ENCODE measurements at regions not wholly inside any gene's neighbourhood (a gene's known extent, or its start where the extent isn't known, plus 50 kb on each side); places are given as distances from the start of the nearest gene placed in this dataset.

- no peak for TF ChIP-seq REST (IDR thresholded peaks at IDR 0.05; ENCODE audit: unreplicated experiment)
- no peak for TF ChIP-seq JUNB (IDR thresholded peaks at IDR 0.05; ENCODE audit: unreplicated experiment)
- TF ChIP-seq EZH2 (IDR thresholded peaks at IDR 0.05; ENCODE audit: low read depth, unreplicated experiment) = no peak
- no peak for TF ChIP-seq CTCF (conservative IDR thresholded peaks at IDR 0.05; ENCODE audit: low read depth in 2 of 2)
- no peak for TF ChIP-seq CREB1 (CRISPR knock-in tag; IDR thresholded peaks at IDR 0.05; ENCODE audit: low read depth)
- no peak for TF ChIP-seq EZH2phosphoT487 (IDR thresholded peaks at IDR 0.05; ENCODE audit: unreplicated experiment)
- TF ChIP-seq POLR2AphosphoS5 (IDR thresholded peaks at IDR 0.05; ENCODE audit: low read depth) = no peak
- TF ChIP-seq ETS1 (IDR thresholded peaks at IDR 0.05) = no peak
- no peak for TF ChIP-seq NANOG (IDR thresholded peaks at IDR 0.05; ENCODE audit: borderline replicate concordance)
- TF ChIP-seq STAT1 (IDR thresholded peaks at IDR 0.05; ENCODE audit: unreplicated experiment) = no peak
- no peak for TF ChIP-seq ZNF462 (CRISPR knock-in tag; IDR thresholded peaks at IDR 0.05)
- TF ChIP-seq ZNF331 (CRISPR knock-in tag; IDR thresholded peaks at IDR 0.05; ENCODE audit: low read depth) = no peak
- no peak for TF ChIP-seq ZNF114 (CRISPR knock-in tag; IDR thresholded peaks at IDR 0.05)
Measured at GRCh38 chrX:143240658-143241057, 214.9 kb downstream of the SPANXN4 start.

Data from GM23338 (cell line).